ENCODE measurements at regions not wholly inside any gene's neighbourhood (a gene's known extent, or its start where the extent isn't known, plus 50 kb on each side); places are given as distances from the start of the nearest gene placed in this dataset.

- TF ChIP-seq SP1 (IDR thresholded peaks at IDR 0.05) (no peak), CTCF (IDR thresholded peaks at IDR 0.05; ENCODE audit: low read depth, low read length, missing input control) (no peak), GABPA (IDR thresholded peaks at IDR 0.05 in 1 of 2, conservative IDR thresholded peaks at IDR 0.05 in 1 of 2) (no peak)
Measured at GRCh38 chr7:116439841-116440549, 59.5 kb upstream of the CAV2 start.
